Neural cell (in vitro differentiated cells): ENCODE measurements at regions not wholly inside any gene's neighbourhood (a gene's known extent, or its start where the extent isn't known, plus 50 kb on each side); places are given as distances from the start of the nearest gene placed in this dataset.

Experiments
- H2AFZ ChIP-seq: fragments of 200-600, 300-800 bp; sonication (generic), shearing (Covaris generic); 2 replicates; pipeline ENCODE4 v1.6.0; 2014; ENCODE audit warnings: low read depth, mild to moderate bottlenecking, antibody characterized with exemption, low read length, moderate library complexity
- H3F3A ChIP-seq: fragments of 200-600 bp; shearing (Covaris generic); 2 replicates; pipeline ENCODE4 v1.6.1; 2016; ENCODE audit warnings: mild to moderate bottlenecking, moderate library complexity, mixed read lengths, antibody characterized with exemption, low read length; ENCODE audit not compliant: insufficient read depth, poor library complexity, severe bottlenecking
- H3K27ac ChIP-seq: fragments of 200-600, 300-800 bp; sonication (generic), shearing (Covaris generic); 2 replicates; pipeline ENCODE4 v1.5.1; 2014; ENCODE audit warnings: mild to moderate bottlenecking, low read length, moderate library complexity
- H3K27me3 ChIP-seq: fragments of 300-800, 200-600 bp; sonication (generic), shearing (Covaris generic); 2 replicates; pipeline ENCODE4 v1.6.0; 2014; ENCODE audit warnings: mild to moderate bottlenecking, low read depth, low read length, moderate library complexity; ENCODE audit not compliant: insufficient read depth
- H3K36me3 ChIP-seq: fragments of 300-800, 200-600 bp; sonication (generic), shearing (Covaris generic); 2 replicates; pipeline ENCODE4 v1.5.1; 2014; ENCODE audit warnings: mild to moderate bottlenecking, antibody characterized with exemption, low read length, moderate library complexity; ENCODE audit not compliant: insufficient read depth
- H3K4me2 ChIP-seq: fragments of 300-800, 200-600 bp; sonication (generic), shearing (Covaris generic); 2 replicates; pipeline ENCODE4 v1.6.0; 2014; ENCODE audit warnings: mild to moderate bottlenecking, low read length
- H3K4me3 ChIP-seq: fragments of 300-800, 200-600 bp; sonication (generic), shearing (Covaris generic); 2 replicates; pipeline ENCODE4 v1.5.1; 2014; ENCODE audit warnings: mild to moderate bottlenecking, low read length, moderate library complexity
- H3K79me2 ChIP-seq: fragments of 200-600 bp; shearing (Covaris generic); replicated peaks from 2 replicates; pipeline ENCODE4 v1.6.0; 2014; ENCODE audit warnings: mild to moderate bottlenecking, low read length, moderate library complexity; ENCODE audit not compliant: insufficient read depth
- H3K9ac ChIP-seq: fragments of 300-800, 200-600 bp; sonication (generic), shearing (Covaris generic); 2 replicates; pipeline ENCODE4 v1.6.1; 2016; ENCODE audit warnings: mild to moderate bottlenecking, low read length, mixed read lengths
- H3K9me2 ChIP-seq: fragments of 200-600 bp; shearing (Covaris generic); 2 replicates; pipeline ENCODE4 v1.6.1; 2016; ENCODE audit warnings: mild to moderate bottlenecking, low read length, mixed read lengths; ENCODE audit not compliant: insufficient read depth
- H3K9me3 ChIP-seq: fragments of 200-600, 300-800 bp; sonication (generic), shearing (Covaris generic); 2 replicates; pipeline ENCODE4 v1.6.1; 2016; ENCODE audit warnings: mild to moderate bottlenecking, mixed run types, low read length, moderate library complexity, mixed read lengths
- H4K20me1 ChIP-seq: fragments of 200-600 bp; shearing (Covaris generic); 2 replicates; pipeline ENCODE4 v1.6.1; 2016; ENCODE audit warnings: mild to moderate bottlenecking, mixed run types; ENCODE audit not compliant: insufficient read depth
- CTCF ChIP-seq: fragments of 450-650 bp; IDR thresholded peaks from 2 replicates; pipeline ENCODE4 v1.5.1; 2014; ENCODE audit warnings: antibody characterized with exemption, mild to moderate bottlenecking, moderate library complexity; ENCODE audit not compliant: poor library complexity, severe bottlenecking
- EP300 ChIP-seq: fragments of 450-650 bp; conservative IDR thresholded peaks from 2 replicates; pipeline ENCODE4 v1.6.1; 2014; ENCODE audit warnings: antibody characterized with exemption, mild to moderate bottlenecking, moderate library complexity; ENCODE audit not compliant: poor library complexity, severe bottlenecking
- EZH2 ChIP-seq: fragments of 200-600, 300-800 bp; shearing (Covaris generic), sonication (generic); IDR thresholded peaks from 2 replicates; pipeline ENCODE4 v1.6.1; 2014; ENCODE audit warnings: antibody characterized with exemption, low read length, borderline replicate concordance, mild to moderate bottlenecking; ENCODE audit not compliant: insufficient read depth, poor library complexity, severe bottlenecking
- MXI1 ChIP-seq: fragments of 450-650 bp; conservative IDR thresholded peaks from 2 replicates; pipeline ENCODE4 v1.6.1; 2014; ENCODE audit warnings: antibody characterized with exemption, mild to moderate bottlenecking; ENCODE audit not compliant: poor library complexity, severe bottlenecking
- POLR2AphosphoS5 ChIP-seq: IDR thresholded peaks from 2 replicates; pipeline ENCODE4 v1.6.1; 2012
- RAD21 ChIP-seq: fragments of 450-650 bp; conservative IDR thresholded peaks from 2 replicates; pipeline ENCODE4 v1.6.1; 2014; ENCODE audit warnings: antibody characterized with exemption, mild to moderate bottlenecking, moderate library complexity
- REST ChIP-seq: IDR thresholded peaks from 2 replicates; pipeline ENCODE4 v1.6.1; 2012; ENCODE audit warnings: borderline replicate concordance
- SMC3 ChIP-seq: fragments of 450-650 bp; conservative IDR thresholded peaks from 2 replicates; pipeline ENCODE4 v1.6.1; 2014; ENCODE audit warnings: antibody characterized with exemption, mild to moderate bottlenecking, moderate library complexity; ENCODE audit not compliant: poor library complexity
- TAF1 ChIP-seq: IDR thresholded peaks from 2 replicates; pipeline ENCODE4 v1.6.1; 2012; ENCODE audit warnings: low read depth

GRCh38 chr13:91024157-91024792, 323.2 kb upstream of the MIR17HG start:
- H4K20me1 ChIP-seq: no peaks in the 10 kb centered on the region
- H3K27ac ChIP-seq: no peak overlapping the region
- no peak for TF ChIP-seq RAD21
- TF ChIP-seq TAF1: no peak
- TF ChIP-seq CTCF: no peak
- TF ChIP-seq EP300: no peak
- TF ChIP-seq EZH2: no peak
- TF ChIP-seq SMC3: no peak
- TF ChIP-seq REST: no peak
- TF ChIP-seq MXI1: no peak
- no peak for TF ChIP-seq POLR2AphosphoS5
- no peaks in the 10 kb centered on the region for H3K27me3 ChIP-seq
- H3F3A ChIP-seq: no peaks in the 10 kb centered on the region
- H3K4me3 ChIP-seq: no peak overlapping the region
- no peak overlapping the region for H3K4me2 ChIP-seq
- H3K79me2 ChIP-seq: no peaks in the 10 kb centered on the region
- H3K36me3 ChIP-seq: no peaks in the 10 kb centered on the region
- no peak overlapping the region for H3K9ac ChIP-seq
- H3K9me3 ChIP-seq: no peaks in the 10 kb centered on the region
- H2AFZ ChIP-seq: no peak overlapping the region
- no peaks in the 10 kb centered on the region for H3K9me2 ChIP-seq

- H2AFZ ChIP-seq: no peak overlapping the region
- no peak for TF ChIP-seq EZH2
- no peak for TF ChIP-seq REST
- TF ChIP-seq MXI1: no peak
Measured at GRCh38 chr13:91025442-91025841, 322.0 kb upstream of the MIR17HG start.

More at GRCh38 chr13:91025442-91025841, 322.0 kb upstream of the MIR17HG start:
- H3K36me3 ChIP-seq: no peaks in the 10 kb centered on the region
- H3F3A ChIP-seq: no peaks in the 10 kb centered on the region
- no peak overlapping the region for H3K4me3 ChIP-seq
- no peaks in the 10 kb centered on the region for H3K9me3 ChIP-seq
- H3K9ac ChIP-seq: no peak overlapping the region
- H3K9me2 ChIP-seq: no peaks in the 10 kb centered on the region
- H3K27ac ChIP-seq: no peak overlapping the region
- H4K20me1 ChIP-seq: no peaks in the 10 kb centered on the region
- H3K79me2 ChIP-seq: no peaks in the 10 kb centered on the region
- H3K4me2 ChIP-seq: no peak overlapping the region
- no peaks in the 10 kb centered on the region for H3K27me3 ChIP-seq
